Vagina (tissue), 2 donors: ENCODE measurements at regions not wholly inside any gene's neighbourhood (a gene's known extent, or its start where the extent isn't known, plus 50 kb on each side); places are given as distances from the start of the nearest gene placed in this dataset.

Experiments
- CTCF ChIP-seq, 3 experiments: fragments of 450-650 bp in 2 of 3; fragments of 200-600 bp in 1 of 3; sonication (generic) in 1 of 3; IDR thresholded peaks; one replicate each; pipeline ENCODE4 v1.5.1; 2017 to 2019; ENCODE audit warnings: antibody characterized with exemption in 3 of 3, mild to moderate bottlenecking in 2 of 3, moderate library complexity in 2 of 3
- POLR2AphosphoS5 ChIP-seq, 2 donors: sonication (generic); formaldehyde crosslinking; IDR thresholded peaks; one replicate each; pipeline ENCODE4 v1.9.0; 2017; ENCODE audit warnings: antibody characterized with exemption in 2 of 2, mild to moderate bottlenecking in 2 of 2, low read depth in 1 of 2; ENCODE audit not compliant: insufficient read depth in 1 of 2

GRCh38 chr14:53464376-53464775 is 311.3 kb upstream of the DDHD1 start:
- TF ChIP-seq CTCF (IDR thresholded peaks at IDR 0.05) = no peak
- no peak for TF ChIP-seq POLR2AphosphoS5 (IDR thresholded peaks at IDR 0.05; ENCODE audit: insufficient read depth in 1 of 2, low read depth in 1 of 2)
